ENCODE measurements at regions not wholly inside any gene's neighbourhood (a gene's known extent, or its start where the extent isn't known, plus 50 kb on each side); places are given as distances from the start of the nearest gene placed in this dataset.

GRCh38 chr14:95466506-95466905 is 49.9 kb downstream of the SYNE3 start:
- no peak for DNase-seq (ENCODE audit: low read depth in 2 of 2, low spot score in 1 of 2)

- no peak for DNase-seq (ENCODE audit: low read depth in 2 of 2, low spot score in 1 of 2)
Measured at GRCh38 chr14:95465936-95466335, 50.5 kb downstream of the SYNE3 start.

DNA sequence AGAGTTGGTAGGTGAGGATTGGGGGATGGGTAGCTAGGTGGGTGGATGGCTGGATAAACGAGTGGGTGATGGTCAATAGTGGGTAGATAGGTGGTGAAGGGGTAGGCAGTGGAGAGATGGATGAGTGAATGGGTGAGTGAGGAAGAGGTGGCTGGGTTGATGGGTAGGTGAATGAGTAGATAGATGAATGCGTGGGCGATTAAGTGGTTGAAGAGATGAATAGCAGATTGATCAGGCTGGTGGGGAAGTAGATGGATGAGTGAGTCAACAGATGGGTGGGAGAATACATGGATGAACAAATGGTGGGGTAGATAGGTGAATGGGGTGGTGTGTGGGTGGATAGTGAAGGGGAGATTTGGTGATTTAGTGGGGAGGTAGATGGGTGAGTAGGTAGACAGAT is 51.1 kb downstream of the SYNE3 start:
- DNase-seq (ENCODE audit: low read depth in 2 of 2, low spot score in 1 of 2), result no peak

GRCh38 chr14:95464514-95464913 is 51.9 kb downstream of the SYNE3 start:
- no peak for DNase-seq (ENCODE audit: low read depth in 2 of 2, low spot score in 1 of 2)

DNA sequence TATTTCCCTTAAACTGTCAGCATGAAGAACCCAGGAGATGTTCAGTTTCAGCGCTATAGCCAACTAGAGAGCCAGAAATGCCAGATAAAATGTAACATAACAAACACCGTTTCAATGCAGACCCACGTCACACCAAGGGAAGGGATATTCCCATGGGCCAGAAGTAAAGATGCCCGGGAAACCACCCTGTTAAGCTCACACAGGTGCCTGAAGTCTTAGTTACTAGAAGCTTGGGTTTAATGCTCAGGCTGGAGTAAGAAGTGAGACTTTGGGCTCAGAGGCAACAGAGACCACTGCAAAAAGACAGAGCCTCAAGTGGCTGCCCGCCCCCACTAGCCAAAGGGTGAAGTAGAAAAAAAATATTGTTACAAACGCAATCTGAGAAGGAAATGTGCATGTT is 52.3 kb downstream of the SYNE3 start:
- no peak for DNase-seq (ENCODE audit: low read depth in 2 of 2, low spot score in 1 of 2)

DNA sequence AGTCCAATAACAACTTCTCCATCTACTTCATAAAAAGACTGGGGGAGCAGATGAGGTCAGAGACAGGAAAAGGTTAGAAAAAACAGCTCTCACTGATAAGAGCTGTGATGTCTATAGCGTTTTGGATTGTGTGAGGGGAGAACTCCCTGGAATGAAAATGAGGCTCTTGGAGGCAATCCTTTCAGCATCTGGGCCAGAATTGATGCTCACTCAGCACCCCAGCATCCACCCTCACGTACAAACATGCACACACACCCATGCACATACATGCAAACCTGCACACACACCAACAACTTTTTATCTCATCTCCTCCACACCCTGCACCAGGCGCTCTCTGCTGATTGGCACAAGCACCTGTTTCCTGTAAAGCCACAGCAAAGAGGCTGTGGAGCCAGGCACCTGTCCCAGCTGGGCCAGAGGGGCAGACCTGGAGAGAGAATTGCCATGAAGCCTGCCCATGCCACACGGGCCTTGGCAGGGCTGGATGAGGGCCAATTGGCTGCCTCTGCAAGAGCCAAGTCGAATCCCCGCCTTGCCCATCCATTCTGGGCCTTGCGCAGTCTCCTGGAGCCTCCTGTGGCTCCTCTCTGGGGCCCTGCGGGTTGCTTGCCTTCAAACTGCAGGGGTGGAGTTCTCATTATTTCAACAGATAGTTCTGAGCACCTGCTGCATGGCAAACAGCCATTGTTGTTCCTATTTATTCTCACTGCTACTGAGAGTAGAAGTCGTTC is 53.1 kb downstream of the SYNE3 start:
- no peak for DNase-seq (ENCODE audit: low read depth in 2 of 2, low spot score in 1 of 2)

- DNase-seq (ENCODE audit: low read depth in 2 of 2, low spot score in 1 of 2), result no peak
Measured at GRCh38 chr14:95462491-95462890, 54.0 kb downstream of the SYNE3 start.

- DNase-seq (ENCODE audit: low read depth in 2 of 2, low spot score in 1 of 2), result no peak
Measured at GRCh38 chr14:95460647-95461478, 55.6 kb downstream of the SYNE3 start.

DNA sequence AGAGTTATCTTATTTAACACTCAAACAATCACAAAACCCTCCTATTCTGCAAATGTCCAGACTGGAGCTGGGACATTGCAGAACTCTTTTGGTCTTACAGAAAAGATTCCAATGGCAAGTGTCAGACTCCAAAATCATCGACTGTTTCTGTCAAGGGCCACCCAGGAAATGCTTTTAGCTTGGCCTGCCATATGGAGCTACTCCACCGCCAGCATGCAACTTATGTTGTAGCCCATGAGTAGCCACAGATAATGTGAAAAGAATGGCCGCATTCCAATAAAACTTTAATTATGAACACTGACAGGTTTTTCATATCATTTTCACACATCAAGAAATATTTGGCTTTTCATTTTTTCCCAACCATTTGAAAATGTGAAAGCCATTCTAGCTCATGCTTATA is 57.5 kb downstream of the SYNE3 start:
- DNase-seq (ENCODE audit: low read depth in 2 of 2, low spot score in 1 of 2), result no peak

- DNase-seq (ENCODE audit: low read depth in 2 of 2, low spot score in 1 of 2), result no peak
Measured at GRCh38 chr14:95458459-95458858, 58.0 kb downstream of the SYNE3 start.

GRCh38 chr14:95456281-95456680 is 60.2 kb downstream of the SYNE3 start:
- DNase-seq (ENCODE audit: low read depth in 2 of 2, low spot score in 1 of 2), result no peak

- DNase-seq (ENCODE audit: low read depth in 2 of 2, low spot score in 1 of 2), result no peak
Measured at GRCh38 chr14:95455246-95455645, 61.2 kb downstream of the SYNE3 start.

DNA sequence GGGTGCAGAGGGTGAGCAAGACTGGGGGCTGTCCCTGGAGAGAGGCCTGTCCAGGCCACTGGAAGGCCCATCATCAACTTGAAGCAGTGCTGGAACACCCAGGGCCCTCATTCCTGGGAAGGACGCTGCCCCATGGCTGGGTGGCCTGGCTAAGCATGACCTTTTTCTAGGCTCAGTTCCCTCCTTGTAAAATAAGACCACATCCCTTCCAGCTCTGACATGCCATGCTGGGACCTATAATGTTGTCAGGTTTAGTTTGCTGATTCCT is 62.8 kb downstream of the SYNE3 start:
- no peak for DNase-seq (ENCODE audit: low read depth in 2 of 2, low spot score in 1 of 2)

GRCh38 chr14:95452893-95453712 is 63.3 kb downstream of the SYNE3 start:
- DNase-seq (ENCODE audit: low read depth in 2 of 2, low spot score in 1 of 2), result no peak

DNA sequence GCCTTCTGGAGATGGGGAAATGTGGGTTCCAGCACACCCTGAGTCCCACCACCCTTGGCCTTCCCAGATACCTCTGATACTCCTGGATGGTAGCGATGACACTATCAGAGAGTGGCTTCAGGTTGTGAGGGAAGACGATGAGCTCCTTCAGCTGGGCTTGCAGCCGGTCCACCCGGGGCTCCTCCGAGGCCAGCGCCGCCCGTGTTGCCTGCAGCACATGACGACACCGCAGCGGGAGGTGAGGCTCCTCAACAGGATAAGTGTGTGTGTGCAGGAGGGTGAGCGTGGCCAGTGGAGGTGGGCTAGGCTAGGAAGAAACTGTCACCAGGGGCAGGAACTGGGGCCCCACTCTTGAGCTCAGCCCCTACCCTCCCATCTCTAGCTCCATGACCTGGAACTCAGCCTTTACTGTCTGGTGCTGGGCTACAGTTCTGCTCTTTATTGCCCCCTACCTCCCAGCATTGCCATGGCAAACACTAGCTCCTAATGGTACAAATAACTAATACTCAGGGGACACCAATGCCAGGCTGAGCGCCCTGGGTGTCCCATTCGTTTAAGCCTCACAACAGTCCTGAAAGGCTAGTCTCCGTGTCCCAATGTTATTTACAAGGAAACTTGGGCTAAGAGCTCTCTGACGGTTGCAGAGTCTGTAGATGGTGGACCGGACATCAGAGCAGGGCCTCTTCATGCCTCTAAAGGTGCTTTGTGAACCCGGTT is 64.1 kb downstream of the SYNE3 start:
- no peak for DNase-seq (ENCODE audit: low read depth in 2 of 2, low spot score in 1 of 2)

DNA sequence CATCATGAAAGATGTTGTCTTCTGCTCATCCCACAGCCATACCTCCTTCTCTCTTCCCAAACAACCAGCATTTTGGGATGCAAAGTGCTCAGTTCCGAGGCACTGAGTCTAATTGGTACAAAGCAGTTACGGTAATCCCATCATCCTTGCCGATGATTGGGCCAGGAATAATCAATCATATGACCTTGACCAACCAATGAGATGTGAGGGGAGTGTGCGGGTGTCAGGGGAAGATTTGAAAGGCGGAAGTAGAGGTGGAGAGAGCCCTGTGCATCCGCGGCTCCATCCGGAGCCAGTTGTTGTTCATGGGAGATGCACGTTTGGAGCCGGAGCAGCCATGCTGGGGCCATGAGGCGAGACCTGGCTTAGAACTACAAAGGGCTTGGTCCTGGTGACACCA is 67.3 kb downstream of the SYNE3 start:
- DNase-seq (ENCODE audit: low read depth in 2 of 2, low spot score in 1 of 2), result no peak

DNA sequence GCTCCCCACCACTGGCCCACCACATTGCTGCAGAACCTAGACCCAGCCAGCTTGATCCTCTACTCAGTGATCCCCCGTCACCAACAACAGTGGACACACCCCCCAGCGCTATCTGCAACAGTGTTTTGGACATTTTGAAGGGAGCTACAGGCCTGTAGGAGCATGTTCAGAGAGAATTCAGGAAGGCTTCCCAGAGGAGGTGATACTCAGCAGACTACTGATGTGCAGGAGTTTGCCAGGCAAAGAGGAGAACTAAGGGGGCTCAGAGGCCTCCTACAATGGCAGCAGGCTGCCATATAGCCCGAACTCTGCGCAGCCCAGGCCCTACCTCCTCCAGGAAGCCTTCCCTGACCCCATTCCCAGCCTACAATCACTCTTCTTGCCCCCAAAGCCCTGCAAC is 70.0 kb downstream of the SYNE3 start:
- DNase-seq (ENCODE audit: low read depth in 2 of 2, low spot score in 1 of 2), result no peak

GRCh38 chr14:95445676-95446075 is 70.8 kb downstream of the SYNE3 start:
- no peak for DNase-seq (ENCODE audit: low read depth in 2 of 2, low spot score in 1 of 2)

GRCh38 chr14:95445161-95445560 is 71.3 kb downstream of the SYNE3 start:
- no peak for DNase-seq (ENCODE audit: low read depth in 2 of 2, low spot score in 1 of 2)

- no peak for DNase-seq (ENCODE audit: low read depth in 2 of 2, low spot score in 1 of 2)
Measured at GRCh38 chr14:95444132-95445129, 72.0 kb downstream of the SYNE3 start.

All from stimulated activated CD8-positive, alpha-beta memory T cell treated with anti-CD3 and anti-CD28 coated beads, Interleukin-4, amount 100 ng/mL, for 4 hours (primary cell).